ENCODE measurements at regions not wholly inside any gene's neighbourhood (a gene's known extent, or its start where the extent isn't known, plus 50 kb on each side); places are given as distances from the start of the nearest gene placed in this dataset.

DNA sequence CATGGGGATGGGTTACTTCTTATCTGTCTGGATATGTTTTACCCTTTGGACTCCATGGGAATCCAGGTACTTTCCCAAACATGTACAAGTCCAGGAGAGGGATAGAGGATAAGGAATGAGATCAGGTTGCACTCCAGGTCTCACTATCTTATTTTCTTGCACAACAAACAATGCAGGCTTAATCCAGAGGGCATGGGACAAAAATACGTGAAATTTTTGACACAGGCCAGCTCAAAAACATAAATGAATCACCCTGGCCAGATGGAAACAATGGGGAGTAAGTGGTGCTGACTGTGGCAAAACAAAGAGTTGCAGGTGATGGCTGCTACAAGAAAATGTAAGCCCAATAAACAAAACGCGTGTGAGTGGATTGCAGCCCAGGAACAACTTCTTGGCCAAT lies 69.4 kb upstream of the GAS1 start:
- RAD21 ChIA-PET (ENCODE audit: low non-redundant PET in 1 of 2, low total read pairs in 2 of 2, uncharacterized antibody in 2 of 2, unreplicated experiment in 2 of 2) = no interaction called here
- BruUV-seq (replicated peaks) = no TSS peak
- CTCF ChIA-PET = no interaction called here

More for the DNA sequence above, 69.4 kb upstream of the GAS1 start:
- ATAC-seq (no peak), DNase-seq (ENCODE audit: low read depth, low spot score) (no peak)
- no peak overlapping the region for H3K9ac ChIP-seq (ENCODE audit: low read length)
- no peaks in the 10 kb centered on the region for H3K27me3 ChIP-seq (ENCODE audit: insufficient read depth, low read length)
- no peak overlapping the region for H3K4me3 ChIP-seq (replicated peaks in 1 of 2; ENCODE audit: low read depth in 1 of 2, low read length in 2 of 2)
- H4K20me1 ChIP-seq (ENCODE audit: insufficient read depth) = no peaks in the 10 kb centered on the region
- no peak for TF ChIP-seq CBX3 (IDR thresholded peaks at IDR 0.05; ENCODE audit: low read depth)
- no peak for TF ChIP-seq SIN3A (IDR thresholded peaks at IDR 0.05; ENCODE audit: low read depth)
- TF ChIP-seq, protein P1, sequence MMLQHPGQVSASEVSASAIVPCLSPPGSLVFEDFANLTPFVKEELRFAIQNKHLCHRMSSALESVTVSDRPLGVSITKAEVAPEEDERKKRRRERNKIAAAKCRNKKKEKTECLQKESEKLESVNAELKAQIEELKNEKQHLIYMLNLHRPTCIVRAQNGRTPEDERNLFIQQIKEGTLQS (IDR thresholded peaks at IDR 0.05) = no peak
- TF ChIP-seq EZH2phosphoT487 (IDR thresholded peaks at IDR 0.05; ENCODE audit: borderline replicate concordance) = no peak
- no peak for TF ChIP-seq ELF1 (IDR thresholded peaks at IDR 0.05; ENCODE audit: borderline replicate concordance, low read depth)
- TF ChIP-seq, protein P2, sequence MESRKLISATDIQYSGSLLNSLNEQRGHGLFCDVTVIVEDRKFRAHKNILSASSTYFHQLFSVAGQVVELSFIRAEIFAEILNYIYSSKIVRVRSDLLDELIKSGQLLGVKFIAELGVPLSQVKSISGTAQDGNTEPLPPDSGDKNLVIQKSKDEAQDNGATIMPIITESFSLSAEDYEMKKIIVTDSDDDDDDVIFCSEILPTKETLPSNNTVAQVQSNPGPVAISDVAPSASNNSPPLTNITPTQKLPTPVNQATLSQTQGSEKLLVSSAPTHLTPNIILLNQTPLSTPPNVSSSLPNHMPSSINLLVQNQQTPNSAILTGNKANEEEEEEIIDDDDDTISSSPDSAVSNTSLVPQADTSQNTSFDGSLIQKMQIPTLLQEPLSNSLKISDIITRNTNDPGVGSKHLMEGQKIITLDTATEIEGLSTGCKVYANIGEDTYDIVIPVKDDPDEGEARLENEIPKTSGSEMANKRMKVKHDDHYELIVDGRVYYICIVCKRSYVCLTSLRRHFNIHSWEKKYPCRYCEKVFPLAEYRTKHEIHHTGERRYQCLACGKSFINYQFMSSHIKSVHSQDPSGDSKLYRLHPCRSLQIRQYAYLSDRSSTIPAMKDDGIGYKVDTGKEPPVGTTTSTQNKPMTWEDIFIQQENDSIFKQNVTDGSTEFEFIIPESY (IDR thresholded peaks at IDR 0.05; ENCODE audit: extremely low read depth, insufficient replicate concordance, low read length) = no peak
- no peak for TF ChIP-seq RAD21 (IDR thresholded peaks at IDR 0.05; ENCODE audit: low read depth)
- no peak for TF ChIP-seq YY1 (IDR thresholded peaks at IDR 0.05; ENCODE audit: extremely low read depth, insufficient replicate concordance, low read depth, low read length)
- no peak for TF ChIP-seq JUND (IDR thresholded peaks at IDR 0.05)
- no peak for TF ChIP-seq POLR2AphosphoS5 (IDR thresholded peaks at IDR 0.05; ENCODE audit: low read depth, low read length)
- TF ChIP-seq ZNF274 (IDR thresholded peaks at IDR 0.05; ENCODE audit: low read depth, low read length) = no peak
- TF ChIP-seq EGR1 (IDR thresholded peaks at IDR 0.05; ENCODE audit: low read depth) = no peak
- no peak for TF ChIP-seq SRF (IDR thresholded peaks at IDR 0.05; ENCODE audit: low read depth)
- TF ChIP-seq EZH2 (IDR thresholded peaks at IDR 0.05) = no peak
- TF ChIP-seq POLR2A (IDR thresholded peaks at IDR 0.05; ENCODE audit: borderline replicate concordance, extremely low read depth, insufficient read depth, insufficient read length) = no peak
- H3K4me1 ChIP-seq (ENCODE audit: control insufficient read depth in 1 of 2, insufficient read depth in 2 of 2, low read length in 2 of 2) = no peaks in the 10 kb centered on the region
- H3K79me2 ChIP-seq (ENCODE audit: insufficient read depth, low read length) = no peaks in the 10 kb centered on the region
- no peak overlapping the region for H2AFZ ChIP-seq (ENCODE audit: low read depth, low read length, poor library complexity, severe bottlenecking)
- H3K27ac ChIP-seq (ENCODE audit: low read depth, low read length) = no peak overlapping the region
- no peaks in the 10 kb centered on the region for H3K9me2 ChIP-seq (ENCODE audit: insufficient read depth)
- no peaks in the 10 kb centered on the region for H3K36me3 ChIP-seq (ENCODE audit: control insufficient read depth in 1 of 2, insufficient read depth in 2 of 2, low read length in 2 of 2)
- POLR2A ChIA-PET = no interaction called here
- H3K9me3 ChIP-seq (ENCODE audit: control insufficient read depth in 1 of 2, insufficient read depth in 1 of 2, low read depth in 1 of 2, low read length in 2 of 2) = no peaks in the 10 kb centered on the region
- no peak overlapping the region for H3K4me2 ChIP-seq (ENCODE audit: low read length)
- intact Hi-C loops (cut with micrococcal nuclease) = no loop called here

All from HCT116 (cell line).